ENCODE measurements at regions not wholly inside any gene's neighbourhood (a gene's known extent, or its start where the extent isn't known, plus 50 kb on each side); places are given as distances from the start of the nearest gene placed in this dataset.

GRCh38 chr13:95375706-95376105, 74.5 kb upstream of the ABCC4 start:
- no peaks in the 10 kb centered on the region for H3K27me3 Mint-ChIP-seq (ENCODE audit: low read depth)
- no peak for DNase-seq
- no peaks in the 10 kb centered on the region for H3K9me3 Mint-ChIP-seq
- CTCF ChIA-PET: interaction anchor here (8.7 kb wide), 1 partner anchor 185 kb away, joined by 146 read pairs; no protein-coding TSS in a partner anchor
- intact Hi-C loops (cut with micrococcal nuclease): no loop called here
- H3K36me3 Mint-ChIP-seq (ENCODE audit: low read depth): no peaks in the 10 kb centered on the region
- H3K4me3 Mint-ChIP-seq: no peak overlapping the region
- H3K4me1 Mint-ChIP-seq (ENCODE audit: low read depth): peaks cover 3% of the 10 kb centered on the region
- H3K27ac Mint-ChIP-seq: no peak overlapping the region

- intact Hi-C loops (cut with micrococcal nuclease): no loop called here
- DNase-seq: no peak
These were observed 77.4 kb upstream of the ABCC4 start for GRCh38 chr13:95378603-95379002.

GRCh38 chr13:95380468-95381211, 79.4 kb upstream of the ABCC4 start:
- Mint-ChIP-seq H3K36me3 (ENCODE audit: low read depth) (no peaks in the 10 kb centered on the region), H3K27me3 (ENCODE audit: low read depth) (no peaks in the 10 kb centered on the region), H3K4me3 (no peak overlapping the region), H3K27ac (no peak overlapping the region), H3K9me3 (no peaks in the 10 kb centered on the region), H3K4me1 (ENCODE audit: low read depth) (peaks cover 5% of the 10 kb centered on the region)
- CTCF ChIA-PET: interaction anchor here (0.6 to 8.7 kb wide), 29 partner anchors 8 to 1384 kb away, joined by 3 to 146 read pairs (median 5); no protein-coding TSS in a partner anchor
- peak; percentile 86 for DNase-seq
- intact Hi-C loops (cut with micrococcal nuclease): loop anchor here (1.0 to 2.0 kb wide), 6 partner anchors 24 to 664 kb away; no protein-coding TSS in a partner anchor

More at GRCh38 chr13:95378603-95379002, 77.4 kb upstream of the ABCC4 start:
- Mint-ChIP-seq H3K4me3 (no peak overlapping the region), H3K27me3 (ENCODE audit: low read depth) (no peaks in the 10 kb centered on the region), H3K9me3 (no peaks in the 10 kb centered on the region), H3K27ac (no peak overlapping the region), H3K36me3 (ENCODE audit: low read depth) (no peaks in the 10 kb centered on the region), H3K4me1 (ENCODE audit: low read depth) (peaks cover 5% of the 10 kb centered on the region)
- CTCF ChIA-PET: interaction anchor here (0.7 to 8.7 kb wide), 5 partner anchors 11 to 188 kb away, joined by 3 to 146 read pairs (median 4); no protein-coding TSS in a partner anchor

- DNase-seq: no peak
- no peak overlapping the region for H3K27ac Mint-ChIP-seq
- H3K4me3 Mint-ChIP-seq: no peak overlapping the region
- H3K36me3 Mint-ChIP-seq (ENCODE audit: low read depth): no peaks in the 10 kb centered on the region
- peaks cover 5% of the 10 kb centered on the region for H3K4me1 Mint-ChIP-seq (ENCODE audit: low read depth)
- CTCF ChIA-PET: interaction anchor here (0.6 to 8.7 kb wide), 23 partner anchors 9 to 707 kb away, joined by 3 to 146 read pairs (median 6); no protein-coding TSS in a partner anchor
- intact Hi-C loops (cut with micrococcal nuclease): loop anchor here (2.0 kb wide), 1 partner anchor 98 kb away; no protein-coding TSS in a partner anchor
- H3K9me3 Mint-ChIP-seq: no peaks in the 10 kb centered on the region
- peaks cover 3% of the 10 kb centered on the region for H3K27me3 Mint-ChIP-seq (ENCODE audit: low read depth)
These were observed 79.9 kb upstream of the ABCC4 start for GRCh38 chr13:95381212-95381527.

GRCh38 chr13:95382411-95382810, 81.2 kb upstream of the ABCC4 start:
- Mint-ChIP-seq H3K9me3 (no peaks in the 10 kb centered on the region), H3K27me3 (ENCODE audit: low read depth) (peaks cover 3% of the 10 kb centered on the region), H3K4me1 (ENCODE audit: low read depth) (peaks cover 5% of the 10 kb centered on the region), H3K36me3 (ENCODE audit: low read depth) (no peaks in the 10 kb centered on the region), H3K4me3 (no peak overlapping the region), H3K27ac (no peak overlapping the region)
- intact Hi-C loops (cut with micrococcal nuclease): no loop called here
- DNase-seq: no peak
- CTCF ChIA-PET: interaction anchor here (0.7 to 8.7 kb wide), 6 partner anchors 11 to 708 kb away, joined by 3 to 146 read pairs (median 6); no protein-coding TSS in a partner anchor

- Mint-ChIP-seq H3K4me1 (ENCODE audit: low read depth) (peaks cover 5% of the 10 kb centered on the region), H3K4me3 (no peak overlapping the region), H3K36me3 (ENCODE audit: low read depth) (no peaks in the 10 kb centered on the region), H3K27me3 (ENCODE audit: low read depth) (peaks cover 5% of the 10 kb centered on the region), H3K9me3 (no peaks in the 10 kb centered on the region), H3K27ac (no peak overlapping the region)
- intact Hi-C loops (cut with micrococcal nuclease): no loop called here
- CTCF ChIA-PET: interaction anchor here (0.7 to 8.7 kb wide), 5 partner anchors 11 to 708 kb away, joined by 3 to 146 read pairs (median 4); no protein-coding TSS in a partner anchor
- DNase-seq: no peak
These were observed 81.7 kb upstream of the ABCC4 start for GRCh38 chr13:95382916-95383315.

GRCh38 chr13:95385373-95385772, 84.1 kb upstream of the ABCC4 start:
- no peak overlapping the region for H3K27ac Mint-ChIP-seq

GRCh38 chr13:95385798-95386197, 84.5 kb upstream of the ABCC4 start:
- intact Hi-C loops (cut with micrococcal nuclease): no loop called here
- H3K4me3 Mint-ChIP-seq: no peak overlapping the region
- peaks cover 13% of the 10 kb centered on the region for H3K27me3 Mint-ChIP-seq (ENCODE audit: low read depth)
- no peak for DNase-seq
- H3K27ac Mint-ChIP-seq: no peak overlapping the region
- CTCF ChIA-PET: no interaction called here
- peaks cover 1% of the 10 kb centered on the region for H3K4me1 Mint-ChIP-seq (ENCODE audit: low read depth)
- H3K36me3 Mint-ChIP-seq (ENCODE audit: low read depth): no peaks in the 10 kb centered on the region
- no peaks in the 10 kb centered on the region for H3K9me3 Mint-ChIP-seq

More at GRCh38 chr13:95385373-95385772, 84.1 kb upstream of the ABCC4 start:
- H3K9me3 Mint-ChIP-seq: no peaks in the 10 kb centered on the region
- peaks cover 4% of the 10 kb centered on the region for H3K4me1 Mint-ChIP-seq (ENCODE audit: low read depth)
- DNase-seq: no peak
- H3K4me3 Mint-ChIP-seq: no peak overlapping the region
- CTCF ChIA-PET: no interaction called here
- H3K36me3 Mint-ChIP-seq (ENCODE audit: low read depth): no peaks in the 10 kb centered on the region
- intact Hi-C loops (cut with micrococcal nuclease): no loop called here
- H3K27me3 Mint-ChIP-seq (ENCODE audit: low read depth): peaks cover 10% of the 10 kb centered on the region

GRCh38 chr13:95386370-95386769, 85.1 kb upstream of the ABCC4 start:
- CTCF ChIA-PET: interaction anchor here (1.1 kb wide), 1 partner anchor 195 kb away, joined by 3 read pairs; no protein-coding TSS in a partner anchor
- no peak for DNase-seq
- H3K4me3 Mint-ChIP-seq: no peak overlapping the region
- H3K9me3 Mint-ChIP-seq: no peaks in the 10 kb centered on the region
- no peak overlapping the region for H3K27ac Mint-ChIP-seq
- H3K27me3 Mint-ChIP-seq (ENCODE audit: low read depth): peaks cover 15% of the 10 kb centered on the region
- intact Hi-C loops (cut with micrococcal nuclease): no loop called here
- no peaks in the 10 kb centered on the region for H3K4me1 Mint-ChIP-seq (ENCODE audit: low read depth)
- H3K36me3 Mint-ChIP-seq (ENCODE audit: low read depth): no peaks in the 10 kb centered on the region

GRCh38 chr13:95387733-95388207, 86.5 kb upstream of the ABCC4 start:
- peaks cover 16% of the 10 kb centered on the region for H3K27me3 Mint-ChIP-seq (ENCODE audit: low read depth)
- DNase-seq: no peak
- no peak overlapping the region for H3K4me3 Mint-ChIP-seq
- H3K27ac Mint-ChIP-seq: no peak overlapping the region
- H3K4me1 Mint-ChIP-seq (ENCODE audit: low read depth): no peaks in the 10 kb centered on the region
- H3K9me3 Mint-ChIP-seq: no peaks in the 10 kb centered on the region
- CTCF ChIA-PET: interaction anchor here (0.6 to 1.6 kb wide), 4 partner anchors 16 to 358 kb away, joined by 3 to 6 read pairs (median 4); no protein-coding TSS in a partner anchor
- H3K36me3 Mint-ChIP-seq (ENCODE audit: low read depth): no peaks in the 10 kb centered on the region
- intact Hi-C loops (cut with micrococcal nuclease): no loop called here

- no peaks in the 10 kb centered on the region for H3K9me3 Mint-ChIP-seq
- no peak for DNase-seq
- H3K4me3 Mint-ChIP-seq: no peak overlapping the region
- H3K27ac Mint-ChIP-seq: no peak overlapping the region
- CTCF ChIA-PET: interaction anchor here (0.6 to 1.6 kb wide), 5 partner anchors 8 to 359 kb away, joined by 3 to 6 read pairs (median 3); no protein-coding TSS in a partner anchor
- H3K36me3 Mint-ChIP-seq (ENCODE audit: low read depth): no peaks in the 10 kb centered on the region
- no peaks in the 10 kb centered on the region for H3K4me1 Mint-ChIP-seq (ENCODE audit: low read depth)
- peaks cover 16% of the 10 kb centered on the region for H3K27me3 Mint-ChIP-seq (ENCODE audit: low read depth)
- intact Hi-C loops (cut with micrococcal nuclease): no loop called here
These were observed 87.3 kb upstream of the ABCC4 start for GRCh38 chr13:95388420-95389079.

- H3K27me3 Mint-ChIP-seq (ENCODE audit: low read depth): peaks cover 13% of the 10 kb centered on the region
- no peaks in the 10 kb centered on the region for H3K9me3 Mint-ChIP-seq
- H3K4me1 Mint-ChIP-seq (ENCODE audit: low read depth): no peaks in the 10 kb centered on the region
- intact Hi-C loops (cut with micrococcal nuclease): no loop called here
- H3K27ac Mint-ChIP-seq: no peak overlapping the region
- no peak for DNase-seq
- H3K36me3 Mint-ChIP-seq (ENCODE audit: low read depth): no peaks in the 10 kb centered on the region
- CTCF ChIA-PET: interaction anchor here (1.1 to 3.0 kb wide), 2 partner anchors 14 to 202 kb away, joined by 3 to 14 read pairs; no protein-coding TSS in a partner anchor
- no peak overlapping the region for H3K4me3 Mint-ChIP-seq
These were observed 90.1 kb upstream of the ABCC4 start for GRCh38 chr13:95391362-95391761.

All from activated naive CD4-positive, alpha-beta T cell treated with anti-CD3 and anti-CD28 coated beads for 36 hours (primary cell).